Endothelial cell of umbilical vein (primary cell): ENCODE measurements at regions not wholly inside any gene's neighbourhood (a gene's known extent, or its start where the extent isn't known, plus 50 kb on each side); places are given as distances from the start of the nearest gene placed in this dataset.

Experiments
- BruUV-seq: library from RNA; stranded (reverse); fragments of 400-500 nt; replicated peaks from 2 replicates; lab custom pipeline; 2021; lab: Mats Ljungman, UMichigan
- CTCF ChIA-PET: fragments of 300-600, 350-600 bp; sonication (Branson Sonifier 250); formaldehyde crosslinking; loops from one replicate; lab custom pipeline; 2021; ENCODE audit warnings: antibody characterized with exemption, inconsistent platforms; lab: Charles Lee
- POLR2A ChIA-PET: fragments of 300-600, 350-600 bp; sonication (Branson Sonifier 250); formaldehyde crosslinking; loops from one replicate; lab custom pipeline; 2021; ENCODE audit warnings: antibody characterized with exemption, inconsistent platforms; lab: Charles Lee
- DNase-seq: peaks from one replicate; pipeline ENCODE4 v3.0.0-alpha.2; 2011; ENCODE audit warnings: low read depth, low spot score
- FAIRE-seq: peaks from 2 replicates; lab custom pipeline; 2011; peaks lifted over from hg19 to GRCh38; lab: Jason Lieb, UNC
- H2AFZ ChIP-seq: 2 replicates; pipeline ENCODE4 v1.6.0; 2012; ENCODE audit warnings: low read depth, low read length, control low read depth, inconsistent platforms
- H3K27ac ChIP-seq: 2 replicates; pipeline ENCODE4 v1.5.1; 2011; ENCODE audit warnings: low read depth, mild to moderate bottlenecking, control low read depth, low read length, moderate library complexity; ENCODE audit not compliant: insufficient read depth
- H3K27me3 ChIP-seq, 2 experiments: 2 replicates each; pipeline versions ENCODE4 v1.6.0 to v1.6.1; 2011; ENCODE audit warnings: low read length in 2 of 2, mixed read lengths in 1 of 2; ENCODE audit not compliant: control insufficient read depth in 2 of 2, insufficient read depth in 2 of 2
- H3K36me3 ChIP-seq, 2 experiments: 2 replicates in 1 of 2; 3 replicates in 1 of 2; pipeline ENCODE4 v1.5.1; 2011; ENCODE audit warnings: low read length in 2 of 2, mild to moderate bottlenecking in 1 of 2, moderate library complexity in 1 of 2; ENCODE audit not compliant: control insufficient read depth in 2 of 2, insufficient read depth in 2 of 2; ENCODE audit errors: extremely low read depth in 1 of 2
- H3K4me1 ChIP-seq: 3 replicates; pipeline ENCODE4 v1.5.1; 2011; ENCODE audit warnings: mild to moderate bottlenecking, low read length; ENCODE audit not compliant: control insufficient read depth, insufficient read depth; ENCODE audit errors: extremely low read depth
- H3K4me2 ChIP-seq: 2 replicates; pipeline ENCODE4 v1.6.1; 2011; ENCODE audit warnings: low read length, control low read depth, mixed read lengths; ENCODE audit not compliant: insufficient read depth
- H3K4me3 ChIP-seq, 3 experiments: fragments of 200-600 bp in 1 of 3; sonication (generic), shearing (Covaris generic) in 1 of 3; replicated peaks in 1 of 3; 2 replicates each; pipeline ENCODE4 v1.5.1; 2011 to 2016; ENCODE audit warnings: control low read depth in 3 of 3, low read length in 3 of 3, mild to moderate bottlenecking in 2 of 3, inconsistent platforms in 1 of 3, low read depth in 1 of 3, moderate library complexity in 1 of 3; ENCODE audit not compliant: insufficient read depth in 1 of 3
- H3K79me2 ChIP-seq: 2 replicates; pipeline ENCODE4 v1.6.0; 2012; ENCODE audit warnings: low read length, inconsistent platforms; ENCODE audit not compliant: control insufficient read depth, insufficient read depth
- H3K9ac ChIP-seq: replicated peaks from 2 replicates; pipeline ENCODE3; 2011; ENCODE audit warnings: low read length, control low read depth; ENCODE audit not compliant: insufficient read depth; ENCODE audit errors: extremely low read depth
- H3K9me1 ChIP-seq: replicated peaks from 3 replicates; pipeline ENCODE4 v1.6.0; 2011; ENCODE audit warnings: mild to moderate bottlenecking, low read length; ENCODE audit not compliant: control insufficient read depth, insufficient read depth; ENCODE audit errors: extremely low read depth
- H3K9me3 ChIP-seq: replicated peaks from 2 replicates; pipeline ENCODE4 v1.5.1; 2012; ENCODE audit warnings: low read length, inconsistent platforms; ENCODE audit not compliant: control insufficient read depth, insufficient read depth
- H4K20me1 ChIP-seq: replicated peaks from 2 replicates; pipeline ENCODE3; 2011; ENCODE audit warnings: mild to moderate bottlenecking, low read length; ENCODE audit not compliant: control insufficient read depth, insufficient read depth; ENCODE audit errors: extremely low read depth
- FOS ChIP-seq: IDR thresholded peaks from 2 replicates; pipeline ENCODE4 v1.6.1; 2011; ENCODE audit warnings: mild to moderate bottlenecking, low read length, moderate library complexity, borderline replicate concordance; ENCODE audit not compliant: insufficient read depth
- GATA2 ChIP-seq: IDR thresholded peaks from 2 replicates; pipeline ENCODE4 v1.7.0; 2011; ENCODE audit warnings: low read depth, mild to moderate bottlenecking, moderate library complexity, mixed read lengths, low read length; ENCODE audit not compliant: insufficient read length, insufficient read depth
- JUN ChIP-seq: IDR thresholded peaks from 2 replicates; pipeline ENCODE4 v1.6.1; 2011; ENCODE audit warnings: borderline replicate concordance, low read depth; ENCODE audit not compliant: insufficient read length, insufficient read depth
- MYC ChIP-seq: IDR thresholded peaks from one replicate; pipeline ENCODE4 v1.6.1; 2011; ENCODE audit warnings: mild to moderate bottlenecking, low read depth, low read length
- POLR2A ChIP-seq: IDR thresholded peaks from 2 replicates; pipeline ENCODE4 v1.6.1; 2012; ENCODE audit warnings: low read depth, mild to moderate bottlenecking, control low read depth, low read length
- dilution Hi-C: fragments of 300-500 bp; cut with MboI; formaldehyde crosslinking; loops from one replicate; pipeline ENCODE4 v1.15.0; 2019; ENCODE audit warnings: low sequenced_read_pairs; ENCODE audit not compliant: extremely low pct_ligation_motif_present
- intact Hi-C: fragments of 100-400 bp; cut with micrococcal nuclease; formaldehyde crosslinking; loops from one replicate; pipeline ENCODE4 v1.10.0; 2022
- TF ChIP-seq, protein P1 (sequence below), 2 donors: IDR thresholded peaks; 1 replicate in 1 of 2; 2 replicates in 1 of 2; pipeline ENCODE4 v1.5.1; 2011; ENCODE audit warnings: low read length in 2 of 2, mild to moderate bottlenecking in 2 of 2, moderate library complexity in 2 of 2, control low read depth in 1 of 2, inconsistent platforms in 1 of 2, low read depth in 1 of 2; ENCODE audit not compliant: insufficient read depth in 1 of 2; ENCODE audit errors: extremely low read depth in 1 of 2

GRCh38 chr1:82962658-82963057, 1036.3 kb downstream of the TTLL7 start:
- Histone ChIP-seq H3K27me3 (no peaks in the 10 kb centered on the region), H3K27ac (no peak overlapping the region), H3K36me3 (no peaks in the 10 kb centered on the region), H3K4me2 (peak overlapping the region; percentile 31), H3K9me3 (no peaks in the 10 kb centered on the region), H3K4me3 (no peak overlapping the region), H3K9ac (no peak overlapping the region), H4K20me1 (no peaks in the 10 kb centered on the region), H3K9me1 (no peaks in the 10 kb centered on the region), H2AFZ (no peak overlapping the region), H3K4me1 (peaks cover 7% of the 10 kb centered on the region), H3K79me2 (no peaks in the 10 kb centered on the region)
- intact Hi-C loops (no loop called here), dilution Hi-C loops (no loop called here)
- no TSS peak for BruUV-seq
- CTCF ChIA-PET = interaction anchor here (1.2 kb wide), 1 partner anchor 9 kb away, joined by 5 read pairs; no protein-coding TSS in a partner anchor
- POLR2A ChIA-PET = no interaction called here
- no peak for TF ChIP-seq FOS
- TF ChIP-seq GATA2 = peak; percentile 27
- TF ChIP-seq, protein P1, sequence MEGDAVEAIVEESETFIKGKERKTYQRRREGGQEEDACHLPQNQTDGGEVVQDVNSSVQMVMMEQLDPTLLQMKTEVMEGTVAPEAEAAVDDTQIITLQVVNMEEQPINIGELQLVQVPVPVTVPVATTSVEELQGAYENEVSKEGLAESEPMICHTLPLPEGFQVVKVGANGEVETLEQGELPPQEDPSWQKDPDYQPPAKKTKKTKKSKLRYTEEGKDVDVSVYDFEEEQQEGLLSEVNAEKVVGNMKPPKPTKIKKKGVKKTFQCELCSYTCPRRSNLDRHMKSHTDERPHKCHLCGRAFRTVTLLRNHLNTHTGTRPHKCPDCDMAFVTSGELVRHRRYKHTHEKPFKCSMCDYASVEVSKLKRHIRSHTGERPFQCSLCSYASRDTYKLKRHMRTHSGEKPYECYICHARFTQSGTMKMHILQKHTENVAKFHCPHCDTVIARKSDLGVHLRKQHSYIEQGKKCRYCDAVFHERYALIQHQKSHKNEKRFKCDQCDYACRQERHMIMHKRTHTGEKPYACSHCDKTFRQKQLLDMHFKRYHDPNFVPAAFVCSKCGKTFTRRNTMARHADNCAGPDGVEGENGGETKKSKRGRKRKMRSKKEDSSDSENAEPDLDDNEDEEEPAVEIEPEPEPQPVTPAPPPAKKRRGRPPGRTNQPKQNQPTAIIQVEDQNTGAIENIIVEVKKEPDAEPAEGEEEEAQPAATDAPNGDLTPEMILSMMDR (IDR thresholded peaks at IDR 0.05; ENCODE audit: extremely low read depth in 1 of 2, insufficient read depth in 1 of 2, low read depth in 1 of 2, low read length in 2 of 2) = no peak
- TF ChIP-seq POLR2A = no peak
- peak; percentile 63 for FAIRE-seq
- DNase-seq = peak; percentile 17

DNA sequence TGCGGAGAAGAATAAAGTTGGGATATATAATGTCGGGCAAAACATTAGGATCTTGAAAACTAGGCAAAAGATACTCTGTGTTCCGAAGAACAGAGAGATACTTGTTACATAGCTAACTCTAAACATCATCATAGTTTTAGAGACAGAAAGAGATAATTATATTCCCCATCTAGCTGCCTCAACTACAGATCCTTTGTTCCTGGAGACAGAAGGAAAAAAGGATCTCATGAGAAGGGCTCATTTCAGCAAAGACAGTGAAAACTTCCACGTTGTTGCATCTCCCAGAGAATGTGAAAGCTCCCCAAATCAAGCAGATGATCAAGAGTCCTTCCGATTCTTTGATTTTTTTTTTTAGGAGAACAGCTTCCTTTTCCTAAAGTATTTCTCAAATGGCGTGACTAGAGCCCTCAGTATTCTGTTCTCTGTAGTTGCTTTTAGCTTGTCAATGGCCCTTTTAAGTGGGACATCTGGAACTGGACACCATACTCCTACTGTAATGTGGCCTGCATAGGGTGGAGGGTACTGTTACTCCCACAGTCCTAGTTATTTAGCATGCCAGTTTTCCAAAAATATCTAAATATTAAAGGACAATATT, 1048.2 kb downstream of the TTLL7 start:
- FAIRE-seq = no peak
- POLR2A ChIA-PET = interaction anchor here (0.7 kb wide), 1 partner anchor 761 kb away, joined by 3 read pairs; no protein-coding TSS in a partner anchor
- Histone ChIP-seq H3K9me3 (no peaks in the 10 kb centered on the region), H3K9ac (no peak overlapping the region), H3K9me1 (no peaks in the 10 kb centered on the region), H3K4me2 (no peak overlapping the region), H2AFZ (no peak overlapping the region), H4K20me1 (no peaks in the 10 kb centered on the region), H3K27ac (no peak overlapping the region), H3K36me3 (no peaks in the 10 kb centered on the region), H3K4me1 (no peaks in the 10 kb centered on the region), H3K27me3 (no peaks in the 10 kb centered on the region), H3K4me3 (no peak overlapping the region), H3K79me2 (no peaks in the 10 kb centered on the region)
- dilution Hi-C loops (no loop called here), intact Hi-C loops (no loop called here)
- CTCF ChIA-PET = no interaction called here
- DNase-seq = no peak
- TF ChIP-seq JUN (no peak), MYC (no peak), FOS (no peak)
- BruUV-seq = no TSS peak
